Neural progenitor cell (in vitro differentiated cells): ENCODE measurements at regions not wholly inside any gene's neighbourhood (a gene's known extent, or its start where the extent isn't known, plus 50 kb on each side); places are given as distances from the start of the nearest gene placed in this dataset.

Experiments used
- CTCF ChIP-seq: fragments of 200-600 bp; sonication (generic); IDR thresholded peaks from 2 replicates; pipeline ENCODE4 v1.5.1; 2017; ENCODE audit warnings: antibody characterized with exemption, mild to moderate bottlenecking
- EZH2 ChIP-seq: fragments of 200-600 bp; sonication (generic); IDR thresholded peaks from 2 replicates; pipeline ENCODE4 v1.6.1; 2017; ENCODE audit warnings: antibody characterized with exemption, mild to moderate bottlenecking, moderate library complexity
- EZH2phosphoT487 ChIP-seq: fragments of 200-600 bp; sonication (generic); IDR thresholded peaks from 2 replicates; pipeline ENCODE4 v1.6.1; 2017; ENCODE audit warnings: antibody characterized with exemption

- TF ChIP-seq CTCF (no peak), EZH2 (no peak), EZH2phosphoT487 (no peak)
These were observed 370.8 kb upstream of the MEF2C start for GRCh38 chr5:89253666-89254352.
